Stimulated activated CD4-positive, alpha-beta T cell treated with anti-CD3 and anti-CD28 coated beads, Interleukin-15, amount 100 ng/mL, for 1 hour (primary cell): ENCODE measurements at regions not wholly inside any gene's neighbourhood (a gene's known extent, or its start where the extent isn't known, plus 50 kb on each side); places are given as distances from the start of the nearest gene placed in this dataset.

Source experiments
- DNase-seq, 2 donors: peaks; one replicate each; pipeline ENCODE4 v3.0.0-alpha.2; 2020; ENCODE audit warnings: low read depth in 1 of 2, low spot score in 1 of 2

DNA sequence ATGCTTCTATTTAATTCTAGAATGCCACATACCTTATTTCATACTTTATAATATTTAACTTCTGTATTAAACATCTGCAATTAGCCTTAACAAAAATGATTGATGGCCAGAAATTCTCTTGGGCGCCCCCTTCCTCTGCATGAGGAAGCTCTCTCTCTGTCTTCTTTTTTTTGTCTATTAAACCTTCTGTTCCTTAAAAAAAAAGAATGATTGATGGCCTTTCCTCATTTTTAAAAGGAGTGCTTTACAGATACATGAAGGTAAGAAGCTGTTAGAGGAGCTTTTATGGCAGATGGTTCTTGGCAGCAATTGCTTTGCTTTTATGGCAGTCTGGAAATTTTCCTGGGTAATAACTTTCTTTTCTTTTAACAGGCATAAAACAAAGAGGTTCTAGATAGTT, 526.9 kb downstream of the SLC4A3 start:
- DNase-seq = no peak

DNA sequence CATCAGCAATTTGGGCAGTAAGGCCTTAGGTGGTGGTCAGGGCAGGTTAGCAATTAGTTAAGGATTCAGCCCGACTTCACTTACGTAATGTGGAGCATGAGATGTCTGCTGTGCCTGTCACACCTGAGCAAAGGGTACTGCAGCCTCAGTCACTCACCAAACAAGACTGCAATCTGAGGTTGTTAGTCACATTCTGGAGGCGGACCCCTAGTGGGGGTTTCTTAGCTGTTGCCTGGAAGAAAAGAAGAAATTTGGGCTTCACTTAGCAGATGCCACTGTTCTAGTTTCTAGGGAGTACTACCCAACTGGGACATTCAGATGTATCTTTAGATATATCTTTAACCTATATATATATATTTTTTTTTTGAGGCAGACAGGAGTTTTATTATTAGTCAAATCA, 529.9 kb downstream of the SLC4A3 start:
- DNase-seq = no peak

DNA sequence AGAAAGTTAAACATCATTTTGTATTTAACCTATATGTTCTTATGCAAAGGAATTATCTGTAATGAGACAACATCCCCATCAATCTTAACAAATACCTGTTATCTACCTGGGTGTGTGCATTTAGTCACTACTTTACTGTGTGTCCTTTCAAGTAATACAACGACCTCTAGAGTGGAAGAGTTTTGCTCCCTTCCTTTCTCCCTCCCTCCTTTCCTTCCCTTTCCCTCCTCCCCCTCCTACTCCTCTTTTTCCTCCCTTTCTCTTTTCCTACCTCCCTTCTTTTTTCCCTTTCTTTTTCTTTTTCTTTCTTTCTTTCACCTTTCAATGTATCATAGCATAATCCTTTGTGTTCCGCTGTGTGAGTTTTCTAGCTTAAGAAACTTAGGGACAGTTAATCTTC, 532.3 kb downstream of the SLC4A3 start:
- no peak for DNase-seq

DNA sequence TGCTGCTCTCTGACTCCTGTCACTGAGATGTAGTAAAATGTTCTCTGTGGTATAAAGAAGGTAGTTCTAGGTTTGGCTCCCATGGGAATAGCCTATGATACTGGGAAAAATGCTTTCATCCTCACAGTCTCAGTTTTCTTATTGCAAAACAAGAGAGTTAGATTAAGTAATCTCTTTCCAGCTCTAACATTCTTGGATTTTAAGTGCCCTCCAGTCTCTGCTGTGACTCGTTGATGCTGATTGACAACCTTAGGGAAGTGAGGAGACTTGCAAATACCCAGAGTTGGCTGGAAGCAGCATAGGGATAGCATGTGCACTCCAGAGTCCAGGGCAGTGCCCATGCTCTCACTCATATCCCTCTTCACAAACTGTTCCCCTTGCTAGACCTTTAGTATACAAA, 534.9 kb downstream of the SLC4A3 start:
- DNase-seq = no peak

DNA sequence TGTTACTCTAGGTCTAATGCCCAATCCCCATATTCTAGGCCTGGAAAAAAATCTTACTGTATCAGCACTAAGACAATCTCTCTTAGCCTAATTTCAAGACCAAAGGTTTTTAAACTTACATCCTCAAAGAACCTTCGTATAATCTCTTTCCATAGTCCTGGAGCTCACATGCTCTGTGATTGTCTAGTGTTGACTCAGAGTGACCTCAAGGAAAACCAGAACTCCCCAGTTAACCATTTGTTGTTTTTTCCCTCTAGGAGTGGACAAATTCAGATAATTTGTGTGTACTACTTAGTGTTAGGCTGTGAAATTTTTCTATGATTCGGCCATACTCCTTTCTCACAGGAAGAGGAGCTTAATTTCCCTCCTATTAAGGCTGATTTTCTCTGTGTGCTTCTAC, 536.1 kb downstream of the SLC4A3 start:
- DNase-seq = no peak

DNA sequence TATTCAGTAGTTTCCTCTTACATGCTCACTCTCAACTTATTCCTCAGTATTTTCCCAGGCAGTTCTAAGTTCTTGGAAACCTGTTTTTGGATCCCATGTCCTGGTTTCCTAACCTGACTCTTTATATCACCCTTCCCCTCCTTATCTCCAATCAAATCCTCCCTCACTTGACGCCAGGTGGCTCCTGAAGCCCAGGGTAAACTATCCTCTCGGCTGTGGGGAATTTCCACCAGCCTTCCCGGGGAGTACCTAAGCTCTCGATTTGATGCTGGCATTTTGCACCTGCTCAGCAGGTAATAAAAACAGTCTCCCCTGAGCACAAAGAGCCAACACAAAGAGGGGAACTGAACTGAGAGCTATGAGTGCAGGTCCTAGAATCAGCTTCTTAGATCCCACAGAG, 538.0 kb downstream of the SLC4A3 start:
- no peak for DNase-seq

DNA sequence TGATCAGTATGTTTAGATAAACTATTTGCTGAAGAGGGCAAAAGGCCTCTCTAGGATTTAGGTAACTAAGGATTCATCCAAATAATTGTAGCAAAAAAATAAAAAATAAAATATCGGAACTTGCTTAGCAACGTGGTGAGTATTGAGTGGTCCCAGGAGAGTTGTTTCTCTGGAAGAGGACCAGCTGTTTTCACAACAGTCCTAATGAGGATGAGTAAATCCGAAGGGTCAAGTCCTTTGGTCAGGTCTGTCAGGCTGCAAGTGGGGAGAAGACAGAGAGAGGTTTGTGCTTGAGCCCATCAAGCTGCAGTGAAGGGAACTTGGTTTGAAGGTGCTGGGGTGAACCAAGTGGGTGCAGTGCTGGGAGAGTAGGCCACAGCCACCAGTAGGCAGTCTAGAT, 539.2 kb downstream of the SLC4A3 start:
- no peak for DNase-seq

DNA sequence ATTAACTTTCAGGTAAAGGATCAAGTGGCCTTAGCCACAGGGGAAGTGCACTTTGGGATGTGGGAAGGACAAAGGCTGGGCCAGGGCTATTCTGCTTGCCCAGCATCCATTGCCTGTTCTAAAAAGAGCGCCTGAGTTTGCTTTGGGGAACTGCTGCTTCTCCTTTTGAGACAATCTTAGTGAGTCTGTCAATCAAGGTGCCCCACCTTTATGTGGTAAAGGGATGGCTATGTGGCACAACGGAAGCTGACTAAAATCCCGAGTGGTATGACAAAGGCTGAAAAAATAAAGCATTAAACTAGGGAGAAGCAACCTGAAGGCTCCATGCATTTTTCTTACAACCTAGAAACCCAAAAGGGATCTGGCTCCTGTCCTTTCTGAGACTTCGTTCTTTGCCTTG, 540.5 kb downstream of the SLC4A3 start:
- DNase-seq = no peak

DNA sequence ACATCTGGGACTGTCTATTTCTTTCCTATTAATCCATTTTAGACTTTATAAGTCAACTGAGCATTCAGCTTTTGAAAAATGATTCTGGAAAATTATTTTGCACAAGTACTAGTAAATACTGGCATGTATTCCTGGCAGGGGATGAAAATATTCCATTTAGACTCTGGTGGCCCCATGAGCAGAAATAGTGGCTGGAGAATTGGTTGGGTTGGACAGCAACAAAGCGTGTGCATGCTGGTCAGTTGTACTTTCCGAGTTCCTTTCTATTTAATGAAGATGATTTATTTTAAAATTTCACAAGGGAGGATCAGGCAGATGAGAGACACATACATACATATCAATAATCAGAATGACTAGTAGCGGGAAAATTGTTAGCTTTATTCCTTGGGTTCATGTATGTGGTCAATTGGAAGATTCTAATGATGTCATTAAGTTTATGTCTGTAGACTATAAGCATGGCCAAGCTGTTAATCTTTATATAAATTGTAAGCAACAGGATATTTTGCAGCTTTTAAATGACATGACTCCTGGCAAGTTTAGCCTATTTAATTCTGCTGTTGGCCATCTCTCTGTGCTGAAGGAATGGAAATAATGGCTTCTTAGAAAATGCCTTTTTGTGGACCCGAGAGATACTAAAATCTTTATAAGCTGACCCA, 541.6 kb downstream of the SLC4A3 start:
- no peak for DNase-seq

DNA sequence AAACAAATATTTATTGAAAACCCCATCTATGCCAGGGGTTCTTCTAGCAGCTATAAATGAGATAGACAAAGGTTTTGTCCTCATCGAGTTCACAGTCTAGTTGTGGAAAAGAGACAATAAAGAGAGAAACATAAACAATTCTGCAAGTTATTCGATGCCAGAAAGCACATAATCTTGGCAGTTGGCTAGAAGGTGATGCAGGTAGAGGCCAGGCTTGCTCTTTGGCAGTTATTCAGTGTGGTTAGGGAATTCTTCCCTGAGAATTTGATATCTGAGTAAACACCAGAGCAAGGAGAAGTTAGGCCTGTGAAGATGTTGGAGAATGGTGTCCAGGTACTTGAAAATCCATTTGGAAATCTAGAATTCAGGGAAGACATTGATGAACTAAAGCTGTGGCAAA, 547.4 kb downstream of the SLC4A3 start:
- DNase-seq = no peak

DNA sequence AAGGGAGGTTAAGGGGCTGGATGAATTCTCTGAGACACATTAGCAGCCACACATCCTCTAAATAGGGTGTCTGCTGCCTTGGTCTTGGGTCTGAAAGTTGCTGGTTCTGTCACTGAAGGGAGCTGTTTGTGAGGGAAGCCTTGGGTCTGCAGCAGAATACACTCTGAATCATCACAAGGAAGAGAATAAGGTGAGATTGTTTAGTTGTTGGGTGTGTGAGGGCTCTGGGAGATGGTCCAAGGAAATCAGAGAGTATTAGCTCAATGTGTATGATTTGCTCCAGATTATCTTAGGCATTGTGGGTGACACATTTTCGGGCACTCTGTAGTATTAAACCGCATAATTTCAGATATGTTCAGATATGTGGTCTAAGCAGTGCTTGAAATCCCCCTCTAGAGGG, 548.5 kb downstream of the SLC4A3 start:
- no peak for DNase-seq

DNA sequence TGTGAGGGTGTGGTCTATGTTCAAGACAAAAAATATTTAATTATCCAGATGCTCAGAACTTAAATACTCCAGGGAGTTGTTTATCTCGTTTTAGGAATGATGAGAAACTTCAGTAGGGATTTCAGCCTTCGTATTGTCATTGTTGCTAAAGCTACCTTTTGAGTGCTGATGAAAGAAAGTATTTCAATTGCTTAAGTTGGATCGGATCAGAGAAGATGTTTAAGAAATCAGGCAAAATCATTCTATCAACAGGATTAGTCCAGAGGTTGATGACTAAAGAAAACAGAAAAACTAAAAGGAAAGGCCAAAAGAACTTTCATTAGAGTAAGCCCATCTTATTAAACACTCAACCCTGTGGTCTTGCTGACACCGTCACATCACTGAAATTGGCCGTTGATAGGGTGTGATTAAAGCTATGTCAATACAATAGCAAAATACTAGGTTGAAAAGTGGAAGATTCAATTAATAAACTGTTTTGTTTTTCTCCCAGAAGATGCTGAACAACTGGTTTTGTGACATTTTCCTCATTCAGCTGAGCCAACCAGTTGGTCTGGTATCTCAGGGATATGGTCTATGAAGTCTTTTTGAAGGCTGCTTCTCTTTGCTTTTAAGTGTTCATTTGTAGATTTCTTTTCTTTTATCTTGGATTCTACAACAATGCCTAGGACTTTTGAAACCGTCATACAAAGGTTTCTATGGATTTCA, 551.7 kb downstream of the SLC4A3 start:
- no peak for DNase-seq

DNA sequence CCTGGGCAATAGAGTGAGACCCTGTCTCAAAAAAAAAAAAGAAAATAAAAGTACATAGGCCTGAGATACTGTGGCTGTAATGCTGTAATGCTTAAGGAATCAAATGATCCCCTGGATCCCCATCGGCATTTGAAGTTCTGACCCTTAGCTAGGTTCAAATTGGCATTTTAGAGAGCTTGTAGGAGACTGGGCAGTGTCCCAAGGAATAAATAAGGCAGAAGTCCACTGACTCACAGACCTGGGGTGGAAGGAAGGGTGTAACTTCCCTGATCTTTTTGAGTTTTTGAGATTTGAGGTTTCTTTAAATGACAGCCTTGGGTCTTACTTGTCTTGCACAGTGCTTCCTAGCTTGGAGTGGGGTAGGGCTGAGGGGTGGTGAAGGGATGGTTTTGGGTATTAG, 553.7 kb downstream of the SLC4A3 start:
- no peak for DNase-seq

DNA sequence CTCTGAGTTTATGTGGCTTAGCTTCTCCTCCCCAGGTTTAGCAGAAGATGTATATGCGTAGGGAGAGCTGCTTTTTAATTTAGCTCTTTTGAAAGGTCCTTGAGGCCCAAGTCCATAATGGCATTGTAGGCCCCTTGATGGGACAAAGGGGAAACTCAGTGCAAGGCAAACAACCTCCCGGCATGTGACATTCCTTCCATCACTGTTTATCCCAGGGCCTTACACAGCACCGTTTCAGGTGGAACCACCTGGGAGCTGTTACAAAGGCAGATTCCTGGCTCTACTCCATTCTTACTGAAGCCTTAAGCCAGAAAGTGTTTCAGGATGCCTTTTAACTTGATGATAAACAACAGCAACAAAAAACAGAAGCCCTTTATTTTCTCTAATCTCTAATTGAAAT, 555.4 kb downstream of the SLC4A3 start:
- DNase-seq = no peak

DNA sequence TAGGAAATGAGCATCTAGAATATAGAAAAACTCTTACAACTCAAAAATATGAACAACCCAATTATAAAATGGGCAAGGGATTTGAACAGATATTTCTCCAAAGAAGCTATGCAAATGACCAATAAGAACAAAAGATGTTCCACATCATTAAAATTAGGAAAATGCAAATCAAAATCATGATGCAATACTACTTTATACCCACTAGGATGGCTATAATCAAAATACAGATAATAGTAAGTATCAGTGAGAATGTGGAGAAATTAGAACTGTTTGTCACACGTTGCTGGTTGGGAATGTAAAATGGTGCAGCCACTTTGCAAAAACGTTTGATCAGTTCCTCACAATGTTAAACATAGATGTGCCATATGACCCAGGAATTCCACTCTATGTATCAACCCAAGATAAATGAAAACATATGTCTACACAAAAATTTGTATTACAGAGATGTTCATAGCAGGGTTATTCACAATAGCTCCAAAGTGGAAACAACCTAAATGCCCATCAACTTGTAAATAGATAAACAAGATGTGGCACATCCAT, 558.4 kb downstream of the SLC4A3 start:
- no peak for DNase-seq

DNA sequence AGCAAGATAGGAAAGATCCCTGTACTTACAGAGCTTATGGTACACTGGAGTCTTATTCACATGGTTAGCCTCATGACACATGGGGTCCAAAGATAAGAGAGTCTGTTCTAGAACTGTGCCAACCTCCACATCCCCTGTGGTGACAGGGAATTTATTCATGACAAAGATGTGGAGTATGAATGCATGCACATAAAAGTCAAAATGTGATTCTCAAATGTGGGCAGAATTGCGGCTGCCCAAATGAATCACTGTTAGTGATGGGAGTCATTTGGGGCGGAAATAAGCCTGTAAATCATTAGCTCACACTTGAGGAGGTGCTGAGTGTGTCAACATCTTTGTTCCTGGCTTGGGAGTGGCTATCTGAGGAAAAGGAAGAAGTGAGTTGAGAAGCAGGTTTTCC, 560.6 kb downstream of the SLC4A3 start:
- no peak for DNase-seq

DNA sequence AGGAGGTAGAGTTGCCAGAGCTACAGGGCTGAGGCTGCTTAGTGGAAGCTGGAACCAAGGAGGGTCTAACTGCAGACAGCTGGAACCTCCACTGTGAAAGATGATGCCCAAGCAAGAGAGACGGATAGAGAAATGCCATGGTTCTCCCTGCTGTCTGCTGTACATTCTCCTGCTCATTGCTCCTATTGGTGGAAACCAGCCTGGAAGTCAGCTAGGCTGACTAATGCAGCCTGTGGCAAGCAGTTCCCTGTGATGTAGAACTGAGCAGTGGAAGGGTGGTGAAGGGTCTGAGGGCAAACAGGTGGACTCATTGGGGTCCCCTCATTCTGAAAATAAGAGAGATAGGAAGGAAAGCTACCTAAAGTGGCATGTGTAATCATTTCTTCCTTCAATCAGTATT, 563.6 kb downstream of the SLC4A3 start:
- no peak for DNase-seq

DNA sequence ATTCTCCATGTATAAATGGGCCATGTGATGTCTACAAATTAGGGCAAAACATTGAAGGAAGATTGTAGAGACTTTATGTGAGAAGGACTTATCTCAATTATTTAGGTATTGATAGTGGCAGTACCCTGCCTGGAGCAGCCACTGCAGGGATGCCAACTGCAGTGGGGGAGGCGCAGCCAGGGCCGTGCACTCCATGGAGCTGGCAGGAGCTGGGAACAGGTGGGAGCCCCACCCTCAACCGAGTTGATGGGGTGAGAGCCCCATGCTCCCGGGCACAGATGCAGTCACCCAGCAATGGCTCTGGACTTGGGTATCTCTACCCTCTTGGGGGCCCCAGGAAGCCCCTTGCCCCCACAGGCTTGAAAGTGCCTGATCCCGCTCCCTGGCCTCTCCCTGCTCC, 564.3 kb downstream of the SLC4A3 start:
- DNase-seq = no peak

DNA sequence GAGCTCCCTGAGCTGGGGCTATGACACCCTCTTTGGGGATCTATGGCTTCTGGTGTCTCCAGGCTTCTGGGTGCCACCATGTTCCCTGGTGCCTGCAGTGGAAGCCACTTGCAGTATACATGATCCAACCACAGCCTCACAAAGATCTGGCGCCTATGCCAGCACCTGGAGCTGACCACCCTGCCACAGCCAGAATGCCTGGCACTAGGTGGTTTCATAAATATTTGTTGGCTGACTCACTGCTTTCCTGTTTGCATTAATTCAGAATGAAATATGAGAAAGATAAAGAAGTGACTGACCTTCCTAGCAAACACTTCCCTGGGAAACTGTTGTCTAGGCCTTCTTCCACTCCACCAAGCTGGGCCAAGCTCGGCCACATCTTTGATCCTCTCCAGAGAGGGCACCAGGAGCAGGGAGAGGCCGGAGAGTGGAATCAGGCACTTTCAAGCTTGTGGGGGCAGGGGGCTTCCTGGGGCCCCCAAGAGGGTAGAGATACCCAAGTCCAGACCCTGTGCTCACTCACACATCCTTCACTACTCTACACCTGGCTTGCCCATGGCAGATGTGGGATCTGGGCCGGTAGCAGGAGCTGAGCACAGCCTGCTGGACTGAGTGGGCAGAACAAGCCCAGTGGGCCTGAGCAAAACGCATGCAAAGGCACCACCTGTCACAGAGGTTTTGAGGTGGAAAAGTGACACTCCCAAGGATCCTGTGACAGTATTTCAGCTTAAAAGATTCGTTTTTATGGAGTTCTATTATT, 565.7 kb downstream of the SLC4A3 start:
- DNase-seq = no peak

DNA sequence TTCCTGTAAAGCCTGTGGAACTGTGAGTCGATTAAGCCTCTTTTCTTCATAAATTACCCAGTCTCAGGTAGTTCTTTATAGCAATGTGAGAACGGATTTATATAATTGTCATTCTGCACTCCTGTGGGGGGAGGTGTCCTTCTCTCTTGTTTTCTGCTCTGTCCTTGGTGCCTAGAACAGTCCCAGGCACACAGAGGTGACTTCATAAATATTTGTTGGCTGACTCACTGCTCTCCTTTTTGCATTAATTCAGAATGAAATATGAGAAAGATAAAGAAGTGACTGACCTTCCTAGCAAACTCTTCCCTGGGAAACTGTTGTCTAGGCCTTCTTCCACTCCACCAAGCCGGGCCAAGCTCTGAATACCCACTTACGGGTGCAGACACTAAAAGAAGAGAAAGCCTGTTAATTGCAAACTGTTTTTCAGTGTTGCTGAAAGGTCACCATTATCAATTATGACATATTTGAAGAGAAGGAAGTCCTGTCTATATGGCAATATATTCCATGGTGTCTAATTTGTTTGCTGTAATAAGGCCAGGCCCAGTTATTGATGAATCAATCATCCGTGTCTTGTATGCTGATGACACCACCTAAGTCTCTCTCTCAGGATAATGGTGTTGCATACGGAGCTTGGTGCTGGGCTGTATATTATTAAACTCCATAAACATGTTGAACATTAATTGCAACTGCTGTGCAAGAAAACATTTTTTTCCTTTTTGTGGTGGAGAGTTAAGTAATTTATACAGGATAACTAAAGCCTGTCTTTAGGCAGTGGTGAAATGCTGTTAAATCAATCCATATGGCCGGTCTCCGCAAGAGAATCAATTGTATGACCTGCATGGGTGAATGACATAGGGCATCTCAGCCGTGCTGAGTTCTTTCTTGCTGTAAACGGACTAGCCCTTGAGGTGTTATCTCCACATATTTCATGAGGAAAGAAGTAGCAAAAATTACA, 567.5 kb downstream of the SLC4A3 start:
- no peak for DNase-seq

DNA sequence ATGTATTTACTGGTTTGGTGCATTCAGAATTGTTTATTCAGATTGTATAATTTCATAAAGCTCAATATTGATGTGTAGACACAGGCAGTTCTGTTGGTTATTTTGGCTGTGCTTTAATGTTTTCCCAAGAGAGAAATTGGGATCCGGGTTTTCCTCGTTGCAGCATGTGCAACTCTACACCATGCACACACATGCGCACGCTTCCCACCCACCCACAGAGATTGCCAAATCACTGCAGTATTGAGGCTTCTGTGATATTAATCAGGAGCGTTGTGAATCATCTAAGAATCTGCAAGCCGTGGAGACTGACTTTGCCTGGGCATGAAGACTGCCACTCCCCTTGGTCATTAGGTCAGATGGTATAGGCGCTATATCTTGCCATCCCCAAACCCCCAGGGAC, 571.5 kb downstream of the SLC4A3 start:
- DNase-seq = no peak
